Tibial artery (tissue), 4 donors: ENCODE measurements at regions not wholly inside any gene's neighbourhood (a gene's known extent, or its start where the extent isn't known, plus 50 kb on each side); places are given as distances from the start of the nearest gene placed in this dataset.

Experiments
- DNase-seq, 2 donors: peaks; one replicate each; pipeline ENCODE4 v3.0.0-alpha.2; 2019
- H3K27ac ChIP-seq, 2 donors: fragments of 200-600 bp; sonication (generic) in 1 of 2; 1 replicate in 1 of 2; 2 replicates in 1 of 2; pipeline ENCODE4 v1.5.1; 2018 to 2019; ENCODE audit warnings: mild to moderate bottlenecking in 1 of 2
- H3K27me3 ChIP-seq, 2 donors: fragments of 200-600 bp; sonication (generic) in 1 of 2; one replicate each; pipeline versions ENCODE4 v1.5.1 to v1.6.0; 2016 to 2019
- H3K36me3 ChIP-seq, 3 donors: fragments of 200-600 bp; sonication (generic) in 2 of 3; one replicate each; pipeline ENCODE4 v1.5.1; 2016 to 2019; ENCODE audit warnings: mild to moderate bottlenecking in 2 of 3
- H3K4me1 ChIP-seq, 4 donors: fragments of 200-600 bp; sonication (generic) in 2 of 4; 1 replicate in 3 of 4; 2 replicates in 1 of 4; pipeline ENCODE4 v1.5.1; 2016 to 2019
- H3K4me3 ChIP-seq, 2 donors: fragments of 200-600 bp; sonication (generic) in 1 of 2; 1 replicate in 1 of 2; 2 replicates in 1 of 2; pipeline ENCODE4 v1.5.1; 2018 to 2019; ENCODE audit warnings: mild to moderate bottlenecking in 2 of 2
- H3K9me3 ChIP-seq, 3 donors: fragments of 200-600 bp; sonication (generic) in 1 of 3; one replicate each; pipeline ENCODE4 v1.5.1; 2016 to 2019
- CTCF ChIP-seq, 2 experiments: fragments of 200-600 bp in 1 of 2; fragments of 450-650 bp in 1 of 2; IDR thresholded peaks; one replicate each; pipeline ENCODE4 v1.5.1; 2017 to 2019; ENCODE audit warnings: antibody characterized with exemption in 2 of 2, mild to moderate bottlenecking in 1 of 2, moderate library complexity in 1 of 2
- intact Hi-C: fragments of 100-400 bp; cut with DNase I; formaldehyde crosslinking; loops from one replicate; pipeline ENCODE4 v1.15.0; 2023; ENCODE audit warnings: low total_unique reads

- Histone ChIP-seq H3K27me3 (no peaks in the 10 kb centered on the region), H3K27ac (no peak overlapping the region), H3K9me3 (no peaks in the 10 kb centered on the region), H3K4me1 (no peaks in the 10 kb centered on the region), H3K36me3 (no peaks in the 10 kb centered on the region), H3K4me3 (no peak overlapping the region)
- no peak for DNase-seq
- TF ChIP-seq CTCF (IDR thresholded peaks at IDR 0.05), result no peak
- intact Hi-C loops, result no loop called here
Observed at GRCh38 chr20:39489986-39490560, 527.9 kb downstream of the DHX35 start.

GRCh38 chr20:39480276-39481043 is 518.3 kb downstream of the DHX35 start:
- Histone ChIP-seq H3K36me3 (no peaks in the 10 kb centered on the region), H3K4me3 (no peak overlapping the region), H3K4me1 (no peaks in the 10 kb centered on the region), H3K27ac (no peak overlapping the region), H3K27me3 (no peaks in the 10 kb centered on the region), H3K9me3 (no peaks in the 10 kb centered on the region)
- no peak for TF ChIP-seq CTCF (IDR thresholded peaks at IDR 0.05)
- no peak for DNase-seq
- intact Hi-C loops, result no loop called here

DNA sequence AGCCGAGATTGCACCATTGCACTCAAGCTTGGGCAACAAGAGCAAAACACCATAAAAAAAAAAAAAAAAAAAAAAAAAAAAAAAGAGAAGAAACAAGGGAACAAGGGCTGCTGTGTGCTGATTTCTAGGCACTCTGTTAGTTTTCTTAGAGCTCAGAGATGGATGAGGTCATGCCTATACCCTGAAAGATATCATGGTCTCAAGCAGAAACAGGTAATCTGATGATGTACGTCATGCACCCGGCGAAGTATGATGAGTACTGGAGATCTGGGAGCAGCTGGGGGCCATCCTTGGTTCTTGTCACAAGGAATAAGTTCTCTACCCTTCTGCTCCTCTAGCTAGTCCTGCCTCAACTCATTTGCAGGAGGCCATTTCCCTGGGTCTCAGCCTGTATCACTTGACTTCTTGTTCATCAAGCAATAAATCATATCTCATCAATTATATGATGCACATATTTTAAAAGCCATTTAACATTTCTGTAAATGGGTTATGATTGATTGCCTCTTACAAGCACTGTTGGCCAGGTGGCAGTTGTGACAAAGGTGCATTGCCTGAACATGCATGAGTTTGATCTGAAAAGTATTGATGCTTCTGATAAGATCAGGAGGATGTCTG is 517.2 kb downstream of the DHX35 start:
- no peak overlapping the region for H3K4me3 ChIP-seq
- no peaks in the 10 kb centered on the region for H3K4me1 ChIP-seq
- no peak for DNase-seq
- TF ChIP-seq CTCF (IDR thresholded peaks at IDR 0.05), result no peak
- no peaks in the 10 kb centered on the region for H3K36me3 ChIP-seq
- intact Hi-C loops, result no loop called here
- no peaks in the 10 kb centered on the region for H3K9me3 ChIP-seq
- no peak overlapping the region for H3K27ac ChIP-seq
- H3K27me3 ChIP-seq, result no peaks in the 10 kb centered on the region

- intact Hi-C loops, result no loop called here
- no peak for TF ChIP-seq CTCF (IDR thresholded peaks at IDR 0.05)
- no peaks in the 10 kb centered on the region for H3K36me3 ChIP-seq
- H3K4me3 ChIP-seq, result no peak overlapping the region
- H3K9me3 ChIP-seq, result no peaks in the 10 kb centered on the region
- DNase-seq, result no peak
- H3K27me3 ChIP-seq, result no peaks in the 10 kb centered on the region
- no peaks in the 10 kb centered on the region for H3K4me1 ChIP-seq
- H3K27ac ChIP-seq, result no peak overlapping the region
Observed at GRCh38 chr20:39474879-39475278, 512.7 kb downstream of the DHX35 start.

DNA sequence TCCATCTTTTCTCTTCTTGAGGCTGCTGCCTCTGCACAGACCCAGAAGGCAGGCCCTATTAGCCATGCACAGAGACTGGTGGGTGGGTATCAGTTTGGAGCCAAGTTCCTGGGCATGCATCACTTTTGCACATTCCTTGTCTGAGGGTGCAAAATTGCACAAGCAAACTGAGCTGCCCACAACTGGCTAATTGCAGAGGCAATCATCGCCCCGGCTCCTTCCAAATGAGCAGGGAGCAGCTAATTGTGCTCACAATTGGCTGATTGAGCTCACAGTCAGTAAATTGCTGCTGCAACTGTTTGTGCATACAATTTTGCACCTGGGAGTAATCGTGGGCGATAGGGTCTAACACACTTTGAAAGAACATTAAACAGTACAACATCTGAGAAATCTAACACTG is 511.4 kb downstream of the DHX35 start:
- Histone ChIP-seq H3K4me3 (no peak overlapping the region), H3K9me3 (no peaks in the 10 kb centered on the region), H3K27me3 (no peaks in the 10 kb centered on the region), H3K27ac (no peak overlapping the region), H3K4me1 (no peaks in the 10 kb centered on the region), H3K36me3 (no peaks in the 10 kb centered on the region)
- intact Hi-C loops, result no loop called here
- TF ChIP-seq CTCF (IDR thresholded peaks at IDR 0.05), result no peak
- no peak for DNase-seq
